CD4-positive, alpha-beta T cell (primary cell): ENCODE measurements at regions not wholly inside any gene's neighbourhood (a gene's known extent, or its start where the extent isn't known, plus 50 kb on each side); places are given as distances from the start of the nearest gene placed in this dataset.

ENCODE experiments used
- ATAC-seq: fragments of 200-7000 bp; cut with Tn5 transposase; one replicate; pipeline ENCODE4 v1.10.0; 2022; ENCODE audit warnings: mild to moderate bottlenecking; ENCODE audit not compliant: poor library complexity
- CTCF ChIA-PET: fragments of 350-600 bp; sonication (Branson Sonifier 250); formaldehyde crosslinking; loops from one replicate; lab custom pipeline; 2021; ENCODE audit warnings: antibody characterized with exemption, inconsistent platforms; lab: Charles Lee
- POLR2A ChIA-PET: fragments of 350-600 bp; sonication (Branson Sonifier 250); formaldehyde crosslinking; loops from one replicate; lab custom pipeline; 2021; ENCODE audit warnings: antibody characterized with exemption, inconsistent platforms; lab: Charles Lee
- DNase-seq, 14 experiments: peaks; one replicate each; pipeline ENCODE4 v3.0.0-alpha.2; 2013 to 2020; ENCODE audit warnings: mixed read lengths in 2 of 14
- H3K27ac ChIP-seq, 2 donors: one replicate each; pipeline versions ENCODE4 v1.5.1 to v1.7.0; 2013; ENCODE audit warnings: low read length in 2 of 2, low read depth in 1 of 2, mild to moderate bottlenecking in 1 of 2
- H3K27me3 ChIP-seq, 2 experiments: 1 replicate in 1 of 2; 2 replicates in 1 of 2; pipeline versions ENCODE4 v1.6.1 to v1.7.0; 2013; ENCODE audit warnings: low read length in 2 of 2, control low read depth in 1 of 2, mild to moderate bottlenecking in 1 of 2, moderate library complexity in 1 of 2; ENCODE audit not compliant: insufficient read depth in 2 of 2, control insufficient read depth in 1 of 2
- H3K36me3 ChIP-seq: one replicate; pipeline ENCODE4 v1.6.1; 2013; ENCODE audit warnings: low read length, control low read depth; ENCODE audit not compliant: insufficient read depth
- H3K4me1 ChIP-seq: one replicate; pipeline ENCODE4 v1.6.1; 2013; ENCODE audit warnings: low read length, control low read depth; ENCODE audit not compliant: insufficient read depth
- H3K4me3 ChIP-seq: one replicate; pipeline ENCODE4 v1.5.1; 2013; ENCODE audit warnings: mild to moderate bottlenecking, low read length, moderate library complexity
- H3K9me3 ChIP-seq, 2 experiments: 1 replicate in 1 of 2; 2 replicates in 1 of 2; pipeline versions ENCODE4 v1.6.1 to v1.7.0; 2013; ENCODE audit warnings: low read length in 2 of 2, mild to moderate bottlenecking in 2 of 2, control low read depth in 1 of 2, moderate library complexity in 1 of 2; ENCODE audit not compliant: control insufficient read depth in 1 of 2, insufficient read depth in 1 of 2
- H3K27ac Mint-ChIP-seq: one replicate; pipeline ENCODE4 v1.8.0; 2020; ENCODE audit warnings: mixed read lengths
- H3K27me3 Mint-ChIP-seq: one replicate; pipeline ENCODE4 v1.8.0; 2021; ENCODE audit warnings: mixed read lengths
- H3K36me3 Mint-ChIP-seq: one replicate; pipeline ENCODE4 v1.8.0; 2021; ENCODE audit warnings: low read depth, mixed read lengths
- H3K4me1 Mint-ChIP-seq: one replicate; pipeline ENCODE4 v1.8.0; 2021; ENCODE audit warnings: low read depth, mixed read lengths
- H3K4me3 Mint-ChIP-seq: one replicate; pipeline ENCODE4 v1.8.0; 2020; ENCODE audit warnings: mild to moderate bottlenecking, mixed read lengths
- H3K9me3 Mint-ChIP-seq: one replicate; pipeline ENCODE4 v1.8.0; 2020; ENCODE audit warnings: mixed read lengths
- CTCF ChIP-seq: fragments of 200-600 bp; IDR thresholded peaks from one replicate; pipeline ENCODE4 v1.8.0; 2022; ENCODE audit warnings: antibody characterized with exemption, mild to moderate bottlenecking
- intact Hi-C, 2 experiments: fragments of 100-400 bp; cut with DNase I in 1 of 2; cut with micrococcal nuclease in 1 of 2; formaldehyde crosslinking; loops; one replicate each; pipeline versions ENCODE4 v1.15.1 to v1.9.0; 2023 to 2025; cut with DNase I, micrococcal nuclease

- no peak overlapping the region for H3K27ac Mint-ChIP-seq
- H3K4me3 Mint-ChIP-seq: no peak overlapping the region
- ChIA-PET CTCF (no interaction called here), POLR2A (interaction anchor here (0.6 kb wide), 1 partner anchor 409 kb away, joined by 3 read pairs; no protein-coding TSS in a partner anchor)
- Histone ChIP-seq H3K9me3 (no peaks in the 10 kb centered on the region), H3K36me3 (no peaks in the 10 kb centered on the region), H3K27me3 (no peaks in the 10 kb centered on the region), H3K4me3 (no peak overlapping the region), H3K4me1 (peaks cover 6% of the 10 kb centered on the region), H3K27ac (no peak overlapping the region)
- intact Hi-C loops: no loop called here
- no peak for ATAC-seq
- no peaks in the 10 kb centered on the region for H3K36me3 Mint-ChIP-seq
- TF ChIP-seq CTCF: no peak
- no peak for DNase-seq
- H3K9me3 Mint-ChIP-seq: no peaks in the 10 kb centered on the region
- H3K27me3 Mint-ChIP-seq: no peaks in the 10 kb centered on the region
- H3K4me1 Mint-ChIP-seq: peaks cover 30% of the 10 kb centered on the region
Observed at GRCh38 chr2:12273111-12273510, 443.6 kb upstream of the TRIB2 start.

GRCh38 chr2:12274591-12274990 lies 442.1 kb upstream of the TRIB2 start:
- CTCF ChIA-PET: no interaction called here
- no peaks in the 10 kb centered on the region for H3K36me3 Mint-ChIP-seq
- no peak overlapping the region for H3K27ac Mint-ChIP-seq
- Histone ChIP-seq H3K27ac (no peak overlapping the region), H3K4me1 (peaks cover 6% of the 10 kb centered on the region), H3K4me3 (no peak overlapping the region), H3K9me3 (no peaks in the 10 kb centered on the region), H3K27me3 (no peaks in the 10 kb centered on the region), H3K36me3 (no peaks in the 10 kb centered on the region)
- POLR2A ChIA-PET: no interaction called here
- no peaks in the 10 kb centered on the region for H3K27me3 Mint-ChIP-seq
- DNase-seq (no peak), ATAC-seq (no peak)
- no peaks in the 10 kb centered on the region for H3K9me3 Mint-ChIP-seq
- no peak overlapping the region for H3K4me3 Mint-ChIP-seq
- intact Hi-C loops: no loop called here
- H3K4me1 Mint-ChIP-seq: peaks cover 25% of the 10 kb centered on the region
- TF ChIP-seq CTCF: no peak

GRCh38 chr2:12277241-12278034 lies 439.3 kb upstream of the TRIB2 start:
- no peak overlapping the region for H3K4me3 ChIP-seq
- Mint-ChIP-seq H3K27ac (no peak overlapping the region), H3K36me3 (no peaks in the 10 kb centered on the region), H3K4me3 (no peak overlapping the region), H3K27me3 (no peaks in the 10 kb centered on the region), H3K9me3 (no peaks in the 10 kb centered on the region), H3K4me1 (peaks cover 10% of the 10 kb centered on the region)
- H3K4me1 ChIP-seq: no peaks in the 10 kb centered on the region
- TF ChIP-seq CTCF: no peak
- ChIA-PET POLR2A (interaction anchor here (1.0 kb wide), 1 partner anchor 127 kb away, joined by 3 read pairs; no protein-coding TSS in a partner anchor), CTCF (interaction anchor here (0.6 kb wide), 1 partner anchor 270 kb away, joined by 3 read pairs; no protein-coding TSS in a partner anchor)
- peak in 1 of 14 experiments; percentile 13 for DNase-seq
- no peak overlapping the region for H3K27ac ChIP-seq
- no peaks in the 10 kb centered on the region for H3K9me3 ChIP-seq
- no peaks in the 10 kb centered on the region for H3K36me3 ChIP-seq
- ATAC-seq: no peak
- no peaks in the 10 kb centered on the region for H3K27me3 ChIP-seq
- intact Hi-C loops: no loop called here
